Muscle layer of duodenum (tissue), 2 donors: ENCODE measurements at regions not wholly inside any gene's neighbourhood (a gene's known extent, or its start where the extent isn't known, plus 50 kb on each side); places are given as distances from the start of the nearest gene placed in this dataset.

Experiments used
- H3K27ac ChIP-seq: one replicate; pipeline ENCODE4 v1.7.0; 2013; ENCODE audit warnings: mild to moderate bottlenecking, low read length
- H3K27me3 ChIP-seq: one replicate; pipeline ENCODE4 v1.7.0; 2013; ENCODE audit warnings: low read depth, mild to moderate bottlenecking, control low read depth, low read length
- H3K36me3 ChIP-seq, 2 donors: one replicate each; pipeline ENCODE4 v1.7.0; 2013; ENCODE audit warnings: low read length in 2 of 2, control low read depth in 1 of 2, mild to moderate bottlenecking in 1 of 2; ENCODE audit not compliant: insufficient read depth in 2 of 2, control insufficient read depth in 1 of 2
- H3K4me1 ChIP-seq, 2 donors: one replicate each; pipeline ENCODE4 v1.7.0; 2013; ENCODE audit warnings: low read length in 2 of 2, mild to moderate bottlenecking in 2 of 2, control low read depth in 1 of 2, moderate library complexity in 1 of 2; ENCODE audit not compliant: insufficient read depth in 2 of 2, control insufficient read depth in 1 of 2
- H3K4me3 ChIP-seq, 2 donors: one replicate each; pipeline ENCODE4 v1.7.0; 2013; ENCODE audit warnings: low read length in 2 of 2, low read depth in 1 of 2, mild to moderate bottlenecking in 1 of 2
- H3K9me3 ChIP-seq, 2 donors: one replicate each; pipeline ENCODE4 v1.7.0; 2013; ENCODE audit warnings: low read length in 2 of 2, control low read depth in 1 of 2, mild to moderate bottlenecking in 1 of 2; ENCODE audit not compliant: control insufficient read depth in 1 of 2
- donor health status: healthy.

- H3K27me3 ChIP-seq = no peaks in the 10 kb centered on the region
- no peaks in the 10 kb centered on the region for H3K4me1 ChIP-seq
- no peak overlapping the region for H3K4me3 ChIP-seq
- no peaks in the 10 kb centered on the region for H3K9me3 ChIP-seq
- H3K36me3 ChIP-seq = no peaks in the 10 kb centered on the region
- H3K27ac ChIP-seq = no peak overlapping the region
Measured at GRCh38 chr10:2380218-2380617, 642.9 kb upstream of the ADARB2 start.

GRCh38 chr10:2367083-2367482 is 629.8 kb upstream of the ADARB2 start:
- H3K27ac ChIP-seq = no peak overlapping the region
- H3K27me3 ChIP-seq = no peaks in the 10 kb centered on the region
- peaks cover 0 to 8% of the 10 kb centered on the region in 2 donors for H3K9me3 ChIP-seq
- no peaks in the 10 kb centered on the region for H3K36me3 ChIP-seq
- no peaks in the 10 kb centered on the region for H3K4me1 ChIP-seq
- H3K4me3 ChIP-seq = no peak overlapping the region

- Histone ChIP-seq H3K27me3 (no peaks in the 10 kb centered on the region), H3K9me3 (peaks cover 0 to 8% of the 10 kb centered on the region in 2 donors), H3K4me1 (no peaks in the 10 kb centered on the region), H3K4me3 (no peak overlapping the region), H3K36me3 (no peaks in the 10 kb centered on the region), H3K27ac (no peak overlapping the region)
Measured at GRCh38 chr10:2366264-2366931, 629.1 kb upstream of the ADARB2 start.

- no peaks in the 10 kb centered on the region for H3K9me3 ChIP-seq
- H3K27me3 ChIP-seq = no peaks in the 10 kb centered on the region
- no peaks in the 10 kb centered on the region for H3K36me3 ChIP-seq
- H3K4me3 ChIP-seq = no peak overlapping the region
- H3K27ac ChIP-seq = no peak overlapping the region
- no peaks in the 10 kb centered on the region for H3K4me1 ChIP-seq
Measured at GRCh38 chr10:2362331-2362730, 625.0 kb upstream of the ADARB2 start.

- Histone ChIP-seq H3K4me3 (no peak overlapping the region), H3K36me3 (no peaks in the 10 kb centered on the region), H3K4me1 (no peaks in the 10 kb centered on the region), H3K27me3 (no peaks in the 10 kb centered on the region), H3K27ac (no peak overlapping the region), H3K9me3 (no peaks in the 10 kb centered on the region)
Measured at GRCh38 chr10:2358586-2358985, 621.3 kb upstream of the ADARB2 start.

GRCh38 chr10:2356670-2357069 is 619.3 kb upstream of the ADARB2 start:
- H3K36me3 ChIP-seq = no peaks in the 10 kb centered on the region
- no peak overlapping the region for H3K27ac ChIP-seq
- no peaks in the 10 kb centered on the region for H3K9me3 ChIP-seq
- no peak overlapping the region for H3K4me3 ChIP-seq
- H3K4me1 ChIP-seq = no peaks in the 10 kb centered on the region
- H3K27me3 ChIP-seq = no peaks in the 10 kb centered on the region

- H3K9me3 ChIP-seq = no peaks in the 10 kb centered on the region
Measured at GRCh38 chr10:2351566-2351965, 614.2 kb upstream of the ADARB2 start.

GRCh38 chr10:2342206-2342605 is 604.9 kb upstream of the ADARB2 start:
- no peak overlapping the region for H3K4me3 ChIP-seq
- no peaks in the 10 kb centered on the region for H3K9me3 ChIP-seq
- no peaks in the 10 kb centered on the region for H3K36me3 ChIP-seq
- H3K27ac ChIP-seq = no peak overlapping the region
- H3K4me1 ChIP-seq = no peaks in the 10 kb centered on the region
- no peaks in the 10 kb centered on the region for H3K27me3 ChIP-seq

More at GRCh38 chr10:2351566-2351965, 614.2 kb upstream of the ADARB2 start:
- H3K4me3 ChIP-seq = no peak overlapping the region
- H3K27ac ChIP-seq = no peak overlapping the region
- no peaks in the 10 kb centered on the region for H3K27me3 ChIP-seq
- H3K4me1 ChIP-seq = no peaks in the 10 kb centered on the region
- H3K36me3 ChIP-seq = no peaks in the 10 kb centered on the region

- no peaks in the 10 kb centered on the region for H3K4me1 ChIP-seq
- H3K27ac ChIP-seq = no peak overlapping the region
- H3K9me3 ChIP-seq = no peaks in the 10 kb centered on the region
- H3K36me3 ChIP-seq = no peaks in the 10 kb centered on the region
- H3K27me3 ChIP-seq = no peaks in the 10 kb centered on the region
- H3K4me3 ChIP-seq = no peak overlapping the region
Measured at GRCh38 chr10:2340831-2341647, 603.7 kb upstream of the ADARB2 start.

- Histone ChIP-seq H3K27ac (no peak overlapping the region), H3K9me3 (no peaks in the 10 kb centered on the region), H3K4me1 (no peaks in the 10 kb centered on the region), H3K36me3 (no peaks in the 10 kb centered on the region), H3K4me3 (no peak overlapping the region), H3K27me3 (no peaks in the 10 kb centered on the region)
Measured at GRCh38 chr10:2335626-2336025, 598.3 kb upstream of the ADARB2 start.

- Histone ChIP-seq H3K4me1 (no peaks in the 10 kb centered on the region), H3K27me3 (no peaks in the 10 kb centered on the region), H3K9me3 (no peaks in the 10 kb centered on the region), H3K36me3 (no peaks in the 10 kb centered on the region), H3K4me3 (no peak overlapping the region), H3K27ac (no peak overlapping the region)
Measured at GRCh38 chr10:2334575-2334974, 597.2 kb upstream of the ADARB2 start.
